Effector memory CD8-positive, alpha-beta T cell (primary cell): ENCODE measurements at regions not wholly inside any gene's neighbourhood (a gene's known extent, or its start where the extent isn't known, plus 50 kb on each side); places are given as distances from the start of the nearest gene placed in this dataset.

Experiments used
- ATAC-seq: fragments of 150-1000 bp; cut with Tn5 transposase; replicated peaks from 2 replicates; pipeline ENCODE4 v1.10.0; 2021; ENCODE audit warnings: mild to moderate bottlenecking, moderate library complexity
- DNase-seq, 3 experiments: peaks; one replicate each; pipeline ENCODE4 v3.0.0; 2021
- H3K27ac Mint-ChIP-seq, 2 donors: one replicate each; pipeline ENCODE4 v1.8.0; 2022; ENCODE audit warnings: mild to moderate bottlenecking in 2 of 2, mixed read lengths in 2 of 2, moderate library complexity in 2 of 2
- H3K27me3 Mint-ChIP-seq, 2 donors: one replicate each; pipeline ENCODE4 v1.8.0; 2022; ENCODE audit warnings: mixed read lengths in 2 of 2
- H3K36me3 Mint-ChIP-seq: one replicate; pipeline ENCODE4 v1.8.0; 2022; ENCODE audit warnings: mild to moderate bottlenecking, moderate library complexity, mixed read lengths; ENCODE audit not compliant: insufficient read depth
- H3K4me1 Mint-ChIP-seq, 2 donors: one replicate each; pipeline ENCODE4 v1.8.0; 2022; ENCODE audit warnings: low read depth in 2 of 2, mixed read lengths in 2 of 2
- H3K4me3 Mint-ChIP-seq, 2 donors: one replicate each; pipeline ENCODE4 v1.8.0; 2022; ENCODE audit warnings: mild to moderate bottlenecking in 2 of 2, mixed read lengths in 2 of 2, moderate library complexity in 2 of 2
- H3K9me3 Mint-ChIP-seq, 2 donors: one replicate each; pipeline ENCODE4 v1.8.0; 2022; ENCODE audit warnings: mixed read lengths in 2 of 2

GRCh38 chr7:114755856-114756255 lies 166.0 kb upstream of the MDFIC start:
- DNase-seq = no peak
- Mint-ChIP-seq H3K27me3 (peaks cover 0 to 6% of the 10 kb centered on the region in 2 donors), H3K4me3 (no peak overlapping the region), H3K36me3 (no peaks in the 10 kb centered on the region), H3K4me1 (peaks cover 4 to 6% of the 10 kb centered on the region in 2 donors), H3K27ac (no peak overlapping the region), H3K9me3 (no peaks in the 10 kb centered on the region)
- no peak for ATAC-seq

DNA sequence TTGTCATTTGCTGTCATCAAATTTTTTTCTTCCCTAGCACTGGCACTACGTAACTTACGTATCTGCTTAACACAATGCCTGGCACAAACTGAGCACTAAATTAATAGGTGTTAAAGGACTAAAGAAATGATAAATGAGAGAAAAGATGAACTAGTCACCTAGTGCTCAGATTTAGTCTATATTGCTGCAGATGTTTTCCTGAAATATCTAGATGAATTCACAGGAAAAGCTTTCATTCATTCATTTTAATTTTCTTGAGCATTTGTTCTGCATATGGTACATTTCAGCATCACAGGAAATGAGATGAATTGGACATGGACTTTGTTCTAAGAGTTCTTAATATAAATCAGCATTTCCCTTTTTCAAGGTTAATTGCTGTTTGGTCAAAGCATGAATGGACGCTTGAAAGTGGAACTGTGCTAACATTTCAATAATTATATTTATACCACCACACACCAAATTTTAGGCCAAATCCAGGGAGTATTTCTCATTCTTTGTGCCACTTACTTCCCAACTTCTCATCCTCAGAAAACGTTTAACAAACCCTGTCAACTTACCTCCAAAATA lies 163.2 kb upstream of the MDFIC start:
- Mint-ChIP-seq H3K27me3 (peaks cover 16 to 25% of the 10 kb centered on the region in 2 donors), H3K9me3 (no peaks in the 10 kb centered on the region), H3K4me3 (no peak overlapping the region), H3K27ac (no peak overlapping the region), H3K4me1 (no peaks in the 10 kb centered on the region), H3K36me3 (no peaks in the 10 kb centered on the region)
- DNase-seq (no peak), ATAC-seq (no peak)

- H3K9me3 Mint-ChIP-seq = no peaks in the 10 kb centered on the region
- peaks cover 16 to 25% of the 10 kb centered on the region in 2 donors for H3K27me3 Mint-ChIP-seq
- DNase-seq (no peak), ATAC-seq (no peak)
- H3K4me3 Mint-ChIP-seq = no peak overlapping the region
- no peaks in the 10 kb centered on the region for H3K36me3 Mint-ChIP-seq
- H3K4me1 Mint-ChIP-seq = no peaks in the 10 kb centered on the region
- no peak overlapping the region for H3K27ac Mint-ChIP-seq
Observed at GRCh38 chr7:114759347-114760062, 162.4 kb upstream of the MDFIC start.

DNA sequence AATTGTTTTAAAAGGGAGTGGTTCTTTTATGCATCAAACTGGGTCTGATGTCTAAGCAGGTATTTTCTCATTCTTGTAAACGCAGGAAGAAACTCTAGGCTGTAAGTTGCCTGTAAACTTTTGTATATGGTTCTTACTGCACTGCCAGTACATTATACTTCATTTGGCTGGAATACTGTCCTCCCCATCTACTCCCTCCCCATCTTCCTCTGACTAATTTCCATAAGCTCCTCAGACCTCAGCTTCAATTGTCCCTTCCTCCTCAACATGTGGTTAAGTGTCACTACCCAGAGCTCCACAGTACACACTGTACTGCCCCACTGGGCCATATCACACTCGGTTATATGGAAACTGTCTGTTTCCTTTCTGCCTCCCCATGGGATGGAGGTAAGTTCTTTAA lies 161.4 kb upstream of the MDFIC start:
- no peak for DNase-seq
- Mint-ChIP-seq H3K27me3 (peaks cover 16 to 25% of the 10 kb centered on the region in 2 donors), H3K36me3 (no peaks in the 10 kb centered on the region), H3K4me3 (no peak overlapping the region), H3K27ac (no peak overlapping the region), H3K4me1 (no peaks in the 10 kb centered on the region), H3K9me3 (no peaks in the 10 kb centered on the region)
- ATAC-seq = no peak

DNA sequence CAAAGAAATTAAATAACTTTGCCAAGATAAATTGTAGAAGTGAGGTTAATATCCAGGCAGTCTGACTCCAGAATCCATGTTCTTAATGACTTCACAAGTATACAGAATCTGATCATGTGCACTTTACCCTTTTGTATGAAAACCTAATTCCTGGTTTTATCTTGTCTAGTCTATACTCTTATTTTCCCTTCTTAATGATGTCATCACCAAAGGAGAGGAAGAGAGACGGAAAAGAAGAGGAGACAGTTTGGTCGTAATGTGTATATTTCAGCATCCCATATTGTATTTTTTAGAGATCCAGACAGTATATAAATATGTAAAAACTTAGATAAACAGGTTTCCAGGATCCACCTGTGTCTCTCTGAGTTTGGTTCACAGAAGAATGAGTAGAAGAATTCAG lies 159.9 kb upstream of the MDFIC start:
- ATAC-seq (no peak), DNase-seq (no peak)
- Mint-ChIP-seq H3K36me3 (no peaks in the 10 kb centered on the region), H3K4me3 (no peak overlapping the region), H3K9me3 (no peaks in the 10 kb centered on the region), H3K4me1 (no peaks in the 10 kb centered on the region), H3K27me3 (peaks cover 16 to 28% of the 10 kb centered on the region in 2 donors), H3K27ac (no peak overlapping the region)

DNA sequence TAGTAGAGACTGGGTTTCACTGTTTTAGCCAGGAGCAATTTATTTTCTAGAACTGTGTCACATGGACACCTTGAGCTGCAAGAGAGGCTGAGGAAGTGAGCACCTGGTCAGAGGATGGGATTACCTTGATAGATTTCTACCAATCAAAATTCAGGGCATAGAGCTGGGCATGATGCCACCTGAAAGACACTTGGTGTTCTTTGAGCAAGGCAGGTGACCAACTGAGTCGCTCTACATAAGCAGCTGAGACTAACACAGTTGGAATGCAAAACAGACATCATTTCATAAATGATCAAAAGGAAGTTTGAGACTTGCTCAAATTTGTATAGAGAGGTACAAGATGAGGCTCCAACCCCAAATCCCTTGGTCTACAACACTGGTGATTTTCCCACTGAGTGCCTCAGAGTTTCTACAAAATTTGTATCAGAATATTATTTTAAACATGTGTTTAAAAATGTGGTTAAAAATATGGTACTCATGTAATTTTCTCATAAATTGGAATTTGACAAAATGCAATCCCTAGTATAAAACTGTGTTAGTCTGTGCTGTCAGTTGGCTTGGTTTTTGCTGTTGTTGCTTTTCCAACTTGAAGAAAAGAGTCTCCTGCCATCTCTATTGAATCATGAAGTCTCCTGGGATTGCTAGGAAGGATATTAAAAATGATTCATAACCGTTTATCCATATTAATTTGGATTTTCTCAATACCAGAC lies 156.4 kb upstream of the MDFIC start:
- H3K27me3 Mint-ChIP-seq = peaks cover 16 to 27% of the 10 kb centered on the region in 2 donors
- no peak overlapping the region for H3K4me3 Mint-ChIP-seq
- DNase-seq = no peak
- ATAC-seq = no peak
- H3K4me1 Mint-ChIP-seq = no peaks in the 10 kb centered on the region
- H3K36me3 Mint-ChIP-seq = no peaks in the 10 kb centered on the region
- H3K9me3 Mint-ChIP-seq = no peaks in the 10 kb centered on the region
- H3K27ac Mint-ChIP-seq = no peak overlapping the region

GRCh38 chr7:114766041-114766356 lies 155.9 kb upstream of the MDFIC start:
- Mint-ChIP-seq H3K27me3 (peaks cover 16 to 27% of the 10 kb centered on the region in 2 donors), H3K4me1 (no peaks in the 10 kb centered on the region), H3K4me3 (no peak overlapping the region), H3K36me3 (no peaks in the 10 kb centered on the region), H3K27ac (no peak overlapping the region), H3K9me3 (no peaks in the 10 kb centered on the region)
- no peak for ATAC-seq
- no peak for DNase-seq

DNA sequence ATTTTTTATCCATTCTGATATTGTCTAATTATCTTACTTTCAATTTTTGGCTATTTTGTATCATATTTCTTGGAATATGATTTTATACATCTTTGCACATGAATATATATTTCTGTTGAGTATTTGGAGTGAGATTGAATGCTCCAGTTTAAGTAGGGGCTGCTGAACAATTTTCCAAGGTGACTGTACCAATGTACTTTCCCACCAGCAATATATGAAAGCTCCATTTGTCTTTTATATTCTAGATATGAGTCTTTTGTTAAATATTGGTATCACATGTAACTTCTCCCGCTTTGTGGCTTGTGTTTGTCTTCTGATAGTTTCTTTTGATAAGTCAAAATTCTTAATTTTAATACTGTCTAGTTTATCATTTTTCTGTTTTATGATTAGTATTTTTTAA lies 144.6 kb upstream of the MDFIC start:
- Mint-ChIP-seq H3K27me3 (peaks cover 0 to 10% of the 10 kb centered on the region in 2 donors), H3K27ac (no peak overlapping the region), H3K36me3 (no peaks in the 10 kb centered on the region), H3K4me3 (no peak overlapping the region), H3K4me1 (peaks cover 0 to 2% of the 10 kb centered on the region in 2 donors), H3K9me3 (no peaks in the 10 kb centered on the region)
- DNase-seq = no peak
- no peak for ATAC-seq

DNA sequence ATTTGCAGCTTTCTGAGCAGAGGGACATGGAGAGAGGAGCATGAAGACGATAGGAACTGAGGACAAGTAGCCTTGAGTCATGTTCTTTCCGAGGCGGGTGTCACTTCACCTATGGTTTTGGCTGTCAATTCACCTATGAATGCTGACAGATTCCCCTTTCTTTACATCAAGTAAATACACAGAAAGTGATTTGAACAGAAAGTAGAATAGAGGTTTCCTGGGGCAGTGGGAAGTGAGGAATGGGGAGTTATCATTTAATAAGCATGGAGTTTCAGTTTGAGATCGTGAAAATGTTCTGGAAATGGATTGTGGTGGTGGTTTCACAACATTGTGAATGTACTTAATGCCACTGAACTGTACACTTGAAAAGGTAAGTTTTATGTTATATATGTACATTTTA lies 138.4 kb upstream of the MDFIC start:
- H3K27ac Mint-ChIP-seq = peak overlapping the region in 1 of 2 donors; percentile 1
- no peaks in the 10 kb centered on the region for H3K9me3 Mint-ChIP-seq
- peaks cover 9% of the 10 kb centered on the region in 2 donors for H3K4me1 Mint-ChIP-seq
- H3K27me3 Mint-ChIP-seq = peaks cover 0 to 6% of the 10 kb centered on the region in 2 donors
- DNase-seq (no peak), ATAC-seq (no peak)
- peak overlapping the region; percentile 25 to 53 for H3K4me3 Mint-ChIP-seq
- no peaks in the 10 kb centered on the region for H3K36me3 Mint-ChIP-seq

- Mint-ChIP-seq H3K4me3 (no peak overlapping the region), H3K27me3 (peaks cover 0 to 6% of the 10 kb centered on the region in 2 donors), H3K4me1 (peaks cover 9 to 11% of the 10 kb centered on the region in 2 donors), H3K36me3 (no peaks in the 10 kb centered on the region), H3K9me3 (no peaks in the 10 kb centered on the region), H3K27ac (no peak overlapping the region)
- DNase-seq (no peak), ATAC-seq (no peak)
Observed at GRCh38 chr7:114784177-114784576, 137.7 kb upstream of the MDFIC start.

DNA sequence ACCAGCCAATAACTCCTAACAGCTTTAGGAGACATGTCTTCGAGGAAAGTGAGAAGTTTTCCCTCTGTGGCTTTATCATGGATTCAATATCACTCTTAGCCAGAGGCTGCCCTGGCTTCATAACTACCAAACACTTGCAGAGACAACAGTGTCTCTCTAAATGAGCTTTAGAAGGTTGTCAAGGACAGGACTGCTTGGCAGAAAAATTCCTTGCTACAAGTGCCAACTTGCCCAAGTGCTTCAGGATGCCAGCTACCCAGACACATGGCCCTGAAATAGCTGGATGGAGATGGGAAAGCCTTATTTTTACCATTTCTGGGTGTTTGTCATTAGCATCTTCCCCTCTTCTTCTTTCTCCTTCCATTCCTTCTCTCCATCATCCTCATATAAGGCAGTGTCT lies 137.1 kb upstream of the MDFIC start:
- Mint-ChIP-seq H3K9me3 (no peaks in the 10 kb centered on the region), H3K36me3 (no peaks in the 10 kb centered on the region), H3K4me3 (no peak overlapping the region), H3K4me1 (peaks cover 9 to 11% of the 10 kb centered on the region in 2 donors), H3K27me3 (peaks cover 0 to 6% of the 10 kb centered on the region in 2 donors), H3K27ac (no peak overlapping the region)
- DNase-seq (no peak), ATAC-seq (no peak)

DNA sequence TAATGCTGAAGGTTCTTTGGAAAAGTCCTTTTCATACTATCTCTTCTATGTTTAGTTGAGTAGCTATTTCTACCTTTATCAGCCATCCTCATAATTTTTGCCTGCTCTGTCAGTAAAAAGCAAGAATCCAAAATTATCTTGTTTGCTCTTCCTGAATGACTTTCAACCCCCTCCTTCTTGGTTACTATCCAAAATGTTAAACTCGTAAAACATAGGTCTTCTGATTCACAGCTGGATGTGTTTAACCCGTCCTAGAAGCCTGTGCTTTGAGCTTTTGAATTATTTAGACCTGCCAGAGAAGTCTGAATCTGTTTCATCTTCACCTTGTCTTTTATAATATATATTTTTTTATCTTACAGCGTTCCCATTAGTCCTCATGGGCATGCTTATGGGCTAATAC lies 136.4 kb upstream of the MDFIC start:
- Mint-ChIP-seq H3K4me1 (peaks cover 9 to 11% of the 10 kb centered on the region in 2 donors), H3K36me3 (no peaks in the 10 kb centered on the region), H3K9me3 (no peaks in the 10 kb centered on the region), H3K27me3 (peaks cover 0 to 6% of the 10 kb centered on the region in 2 donors), H3K4me3 (no peak overlapping the region), H3K27ac (no peak overlapping the region)
- ATAC-seq (no peak), DNase-seq (no peak)

DNA sequence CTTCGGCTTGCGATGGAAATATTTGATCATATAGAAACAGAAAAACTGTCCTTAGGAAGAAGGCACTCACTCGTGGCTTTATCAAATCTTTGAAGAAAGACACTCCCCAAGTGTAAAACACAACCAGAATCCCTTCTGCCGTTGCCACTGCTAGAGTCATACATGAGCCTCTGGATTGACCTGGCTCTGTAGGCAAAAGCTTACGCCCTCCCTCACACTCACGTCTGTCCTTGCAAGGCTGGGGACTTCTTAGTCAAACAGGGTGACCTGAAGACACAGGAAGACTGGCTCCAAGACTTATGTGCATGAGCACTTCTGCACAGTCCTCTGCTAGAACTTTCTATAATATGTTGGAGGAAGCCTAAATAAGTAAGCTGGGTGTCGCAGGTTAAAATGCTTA lies 135.4 kb upstream of the MDFIC start:
- Mint-ChIP-seq H3K36me3 (no peaks in the 10 kb centered on the region), H3K27me3 (peaks cover 0 to 6% of the 10 kb centered on the region in 2 donors), H3K4me3 (peak overlapping the region; percentile 39 to 55), H3K4me1 (peaks cover 8 to 9% of the 10 kb centered on the region in 2 donors), H3K27ac (no peak overlapping the region), H3K9me3 (no peaks in the 10 kb centered on the region)
- no peak for ATAC-seq
- no peak for DNase-seq

DNA sequence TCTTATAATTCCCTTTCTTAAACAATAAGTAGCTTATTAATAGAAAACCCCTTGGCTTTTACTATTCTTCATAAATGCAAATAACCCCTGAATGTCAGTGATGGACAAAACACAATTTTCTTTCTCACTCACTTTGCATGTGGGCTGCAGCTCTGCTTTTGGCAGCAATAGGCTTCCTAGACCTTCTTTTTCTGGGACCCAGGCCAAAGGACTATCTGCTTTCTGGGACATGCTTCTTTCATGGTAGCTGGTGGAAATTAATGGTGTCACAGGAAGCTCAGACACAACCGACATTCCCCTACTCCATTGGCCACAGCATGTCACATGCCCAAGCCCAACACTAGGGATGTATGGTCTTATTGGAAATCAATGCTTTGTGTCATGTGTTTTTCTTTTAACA lies 134.3 kb upstream of the MDFIC start:
- H3K9me3 Mint-ChIP-seq = no peaks in the 10 kb centered on the region
- H3K27me3 Mint-ChIP-seq = peaks cover 0 to 6% of the 10 kb centered on the region in 2 donors
- H3K36me3 Mint-ChIP-seq = no peaks in the 10 kb centered on the region
- peaks cover 8 to 9% of the 10 kb centered on the region in 2 donors for H3K4me1 Mint-ChIP-seq
- DNase-seq = no peak
- no peak for ATAC-seq
- no peak overlapping the region for H3K27ac Mint-ChIP-seq
- no peak overlapping the region for H3K4me3 Mint-ChIP-seq
